SW480 (cell line): ENCODE measurements at regions not wholly inside any gene's neighbourhood (a gene's known extent, or its start where the extent isn't known, plus 50 kb on each side); places are given as distances from the start of the nearest gene placed in this dataset.
"Not testable (repeated sequence)": the region's sequence is repeated elsewhere in the genome, so short reads cannot be mapped to it uniquely, and the experiment has no call there.

Experiments used
- DNase-seq: peaks from one replicate; pipeline ENCODE4 v3.0.0-alpha.2; 2016; ENCODE audit warnings: low spot score

- DNase-seq = no peak
Observed at GRCh38 chr13:24563087-24563486, 50.5 kb upstream of the PARP4 start.

- not testable (repeated sequence) for DNase-seq
Observed at GRCh38 chr13:24563971-24564370, 51.4 kb upstream of the PARP4 start.

- no peak for DNase-seq
Observed at GRCh38 chr13:24564881-24565280, 52.3 kb upstream of the PARP4 start.

GRCh38 chr13:24567593-24567992 is 55.0 kb upstream of the PARP4 start:
- DNase-seq = peak; percentile 8

GRCh38 chr13:24574847-24575246 is 62.3 kb upstream of the PARP4 start:
- no peak for DNase-seq

GRCh38 chr13:24580315-24580714 is 67.7 kb upstream of the PARP4 start:
- DNase-seq = peak; percentile 33

- not testable (repeated sequence) for DNase-seq
Observed at GRCh38 chr13:24581578-24581977, 69.0 kb upstream of the PARP4 start.

- not testable (repeated sequence) for DNase-seq
Observed at GRCh38 chr13:24591697-24592096, 79.1 kb upstream of the PARP4 start.

GRCh38 chr13:24597906-24598670 is 82.1 kb upstream of the ATP12A start:
- not testable (repeated sequence) for DNase-seq

- DNase-seq = not testable (repeated sequence)
Observed at GRCh38 chr13:24599019-24599791, 81.0 kb upstream of the ATP12A start.

GRCh38 chr13:24605923-24606372 is 74.3 kb upstream of the ATP12A start:
- no peak for DNase-seq

- DNase-seq = no peak
Observed at GRCh38 chr13:24606486-24607170, 73.6 kb upstream of the ATP12A start.

GRCh38 chr13:24610956-24611355 is 69.3 kb upstream of the ATP12A start:
- no peak for DNase-seq

GRCh38 chr13:24612726-24613125 is 67.5 kb upstream of the ATP12A start:
- no peak for DNase-seq

GRCh38 chr13:24613128-24613527 is 67.1 kb upstream of the ATP12A start:
- DNase-seq = no peak

- no peak for DNase-seq
Observed at GRCh38 chr13:24613755-24614154, 66.5 kb upstream of the ATP12A start.

GRCh38 chr13:24614306-24615080 is 65.7 kb upstream of the ATP12A start:
- no peak for DNase-seq

- DNase-seq = no peak
Observed at GRCh38 chr13:24615114-24615513, 65.1 kb upstream of the ATP12A start.

GRCh38 chr13:24615911-24616472 is 64.2 kb upstream of the ATP12A start:
- DNase-seq = no peak

GRCh38 chr13:24616514-24616913 is 63.7 kb upstream of the ATP12A start:
- no peak for DNase-seq

- no peak for DNase-seq
Observed at GRCh38 chr13:24617256-24618010, 62.8 kb upstream of the ATP12A start.
